GM12878 (cell line): ENCODE measurements at regions not wholly inside any gene's neighbourhood (a gene's known extent, or its start where the extent isn't known, plus 50 kb on each side); places are given as distances from the start of the nearest gene placed in this dataset.
A peak's percentile ranks its signal among the peaks of the same experiment; 100 is the strongest.

ENCODE experiments used
- ATF2 ChIP-seq: IDR thresholded peaks from 2 replicates; pipeline ENCODE4 v1.6.1; 2012; ENCODE audit warnings: low read length, inconsistent platforms
- CHD4 ChIP-seq: fragments of 200-600 bp; sonication (generic); IDR thresholded peaks from 2 replicates; pipeline ENCODE4 v1.6.1; 2016; ENCODE audit warnings: mild to moderate bottlenecking
- EGR1 ChIP-seq, 2 experiments: IDR thresholded peaks; 1 replicate in 1 of 2; 2 replicates in 1 of 2; pipeline ENCODE4 v1.6.1; 2011 to 2012; ENCODE audit warnings: low read depth in 2 of 2, low read length in 2 of 2, borderline replicate concordance in 1 of 2, mild to moderate bottlenecking in 1 of 2, moderate library complexity in 1 of 2
- EP300 ChIP-seq, 2 experiments: fragments of 150-350 bp in 1 of 2; IDR thresholded peaks; 2 replicates each; pipeline ENCODE4 v1.6.1; 2011 to 2012; ENCODE audit warnings: low read depth in 2 of 2, low read length in 2 of 2, borderline replicate concordance in 1 of 2, improper control_type of control experiment in 1 of 2, inconsistent platforms in 1 of 2; ENCODE audit not compliant: control insufficient read depth in 1 of 2
- ESRRA ChIP-seq: IDR thresholded peaks from 2 replicates; pipeline ENCODE4 v1.6.1; 2012; ENCODE audit warnings: mild to moderate bottlenecking, low read length, improper control_type of control experiment
- IRF3 ChIP-seq: fragments of 450-650 bp; IDR thresholded peaks from 2 replicates; pipeline ENCODE4 v1.6.1; 2014; ENCODE audit warnings: mild to moderate bottlenecking
- KAT2A ChIP-seq: conservative IDR thresholded peaks from 2 replicates; pipeline ENCODE4 v1.6.1; 2011; ENCODE audit warnings: low read depth, low read length; ENCODE audit not compliant: control insufficient read depth
- LARP7 ChIP-seq: fragments of 450-650 bp; IDR thresholded peaks from 2 replicates; pipeline ENCODE4 v1.6.1; 2017; ENCODE audit warnings: mild to moderate bottlenecking
- MTA3 ChIP-seq: IDR thresholded peaks from 2 replicates; pipeline ENCODE4 v1.6.1; 2012; ENCODE audit warnings: low read length, inconsistent platforms, borderline replicate concordance
- MYB ChIP-seq: fragments of 150-350 bp; IDR thresholded peaks from 2 replicates; pipeline ENCODE4 v1.6.1; 2014; ENCODE audit warnings: mild to moderate bottlenecking, low read depth, low read length, borderline replicate concordance
- PAX8 ChIP-seq: fragments of 450-650 bp; IDR thresholded peaks from 2 replicates; pipeline ENCODE4 v1.6.1; 2017; ENCODE audit warnings: mild to moderate bottlenecking, moderate library complexity
- RB1 ChIP-seq: fragments of 450-650 bp; formaldehyde crosslinking; IDR thresholded peaks from 2 replicates; pipeline ENCODE4 v1.6.1; 2017; ENCODE audit warnings: mild to moderate bottlenecking, borderline replicate concordance
- RCOR1 ChIP-seq: conservative IDR thresholded peaks from 2 replicates; pipeline ENCODE4 v1.6.1; 2012; ENCODE audit warnings: low read depth, low read length, improper control_type of control experiment
- SPI1 ChIP-seq: IDR thresholded peaks from 2 replicates; pipeline ENCODE4 v1.6.1; 2011; ENCODE audit warnings: low read depth, mild to moderate bottlenecking, low read length, moderate library complexity, borderline replicate concordance; ENCODE audit not compliant: insufficient read depth
- STAT3 ChIP-seq: IDR thresholded peaks from 2 replicates; pipeline ENCODE4 v1.6.1; 2011; ENCODE audit warnings: low read depth, low read length, improper control_type of control experiment
- YY1 ChIP-seq: IDR thresholded peaks from 2 replicates; pipeline ENCODE4 v1.6.1; 2011; ENCODE audit warnings: low read depth, mild to moderate bottlenecking, low read length
- ZNF207 ChIP-seq: fragments of 450-650 bp; IDR thresholded peaks from 2 replicates; pipeline ENCODE4 v1.6.1; 2014; ENCODE audit warnings: antibody characterized with exemption, mild to moderate bottlenecking, borderline replicate concordance
- ZNF217 ChIP-seq: fragments of 450-650 bp; IDR thresholded peaks from 2 replicates; pipeline ENCODE4 v1.6.1; 2017; ENCODE audit warnings: antibody characterized with exemption, mild to moderate bottlenecking
- ZNF622 ChIP-seq: fragments of 450-650 bp; IDR thresholded peaks from 2 replicates; pipeline ENCODE4 v1.6.1; 2017; ENCODE audit warnings: mild to moderate bottlenecking, inconsistent platforms
- ZSCAN29 ChIP-seq: fragments of 450-650 bp; IDR thresholded peaks from 2 replicates; pipeline ENCODE4 v1.6.1; 2017; ENCODE audit warnings: mild to moderate bottlenecking, moderate library complexity
- TF ChIP-seq, protein P1 (sequence below): fragments of 450-650 bp; formaldehyde crosslinking; IDR thresholded peaks from 2 replicates; pipeline ENCODE4 v1.5.0; 2022; ENCODE audit warnings: mild to moderate bottlenecking, missing genetic modification characterization
- TF ChIP-seq, protein P2 (sequence below): fragments of 450-650 bp; IDR thresholded peaks from 2 replicates; pipeline ENCODE4 v1.6.1; 2017; ENCODE audit warnings: antibody characterized with exemption, mild to moderate bottlenecking, moderate library complexity

GRCh38 chr6:26172608-26172968, 85.4 kb downstream of the HFE start (continued):
- TF ChIP-seq, protein P1, sequence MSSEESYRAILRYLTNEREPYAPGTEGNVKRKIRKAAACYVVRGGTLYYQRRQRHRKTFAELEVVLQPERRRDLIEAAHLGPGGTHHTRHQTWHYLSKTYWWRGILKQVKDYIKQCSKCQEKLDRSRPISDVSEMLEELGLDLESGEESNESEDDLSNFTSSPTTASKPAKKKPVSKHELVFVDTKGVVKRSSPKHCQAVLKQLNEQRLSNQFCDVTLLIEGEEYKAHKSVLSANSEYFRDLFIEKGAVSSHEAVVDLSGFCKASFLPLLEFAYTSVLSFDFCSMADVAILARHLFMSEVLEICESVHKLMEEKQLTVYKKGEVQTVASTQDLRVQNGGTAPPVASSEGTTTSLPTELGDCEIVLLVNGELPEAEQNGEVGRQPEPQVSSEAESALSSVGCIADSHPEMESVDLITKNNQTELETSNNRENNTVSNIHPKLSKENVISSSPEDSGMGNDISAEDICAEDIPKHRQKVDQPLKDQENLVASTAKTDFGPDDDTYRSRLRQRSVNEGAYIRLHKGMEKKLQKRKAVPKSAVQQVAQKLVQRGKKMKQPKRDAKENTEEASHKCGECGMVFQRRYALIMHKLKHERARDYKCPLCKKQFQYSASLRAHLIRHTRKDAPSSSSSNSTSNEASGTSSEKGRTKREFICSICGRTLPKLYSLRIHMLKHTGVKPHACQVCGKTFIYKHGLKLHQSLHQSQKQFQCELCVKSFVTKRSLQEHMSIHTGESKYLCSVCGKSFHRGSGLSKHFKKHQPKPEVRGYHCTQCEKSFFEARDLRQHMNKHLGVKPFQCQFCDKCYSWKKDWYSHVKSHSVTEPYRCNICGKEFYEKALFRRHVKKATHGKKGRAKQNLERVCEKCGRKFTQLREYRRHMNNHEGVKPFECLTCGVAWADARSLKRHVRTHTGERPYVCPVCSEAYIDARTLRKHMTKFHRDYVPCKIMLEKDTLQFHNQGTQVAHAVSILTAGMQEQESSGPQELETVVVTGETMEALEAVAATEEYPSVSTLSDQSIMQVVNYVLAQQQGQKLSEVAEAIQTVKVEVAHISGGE = no peak
- no peak for TF ChIP-seq ZNF217
- no peak for TF ChIP-seq ZSCAN29
- TF ChIP-seq KAT2A = no peak
- no peak; the same call in 1 of the 2 replicates for TF ChIP-seq PAX8
- no peak for TF ChIP-seq ZNF622
- TF ChIP-seq MTA3 = 0 out of 2 replicates have a peak, but pooled peaks have one; percentile 66
- no peak for TF ChIP-seq LARP7
- TF ChIP-seq MYB = no peak
- TF ChIP-seq, protein P2, sequence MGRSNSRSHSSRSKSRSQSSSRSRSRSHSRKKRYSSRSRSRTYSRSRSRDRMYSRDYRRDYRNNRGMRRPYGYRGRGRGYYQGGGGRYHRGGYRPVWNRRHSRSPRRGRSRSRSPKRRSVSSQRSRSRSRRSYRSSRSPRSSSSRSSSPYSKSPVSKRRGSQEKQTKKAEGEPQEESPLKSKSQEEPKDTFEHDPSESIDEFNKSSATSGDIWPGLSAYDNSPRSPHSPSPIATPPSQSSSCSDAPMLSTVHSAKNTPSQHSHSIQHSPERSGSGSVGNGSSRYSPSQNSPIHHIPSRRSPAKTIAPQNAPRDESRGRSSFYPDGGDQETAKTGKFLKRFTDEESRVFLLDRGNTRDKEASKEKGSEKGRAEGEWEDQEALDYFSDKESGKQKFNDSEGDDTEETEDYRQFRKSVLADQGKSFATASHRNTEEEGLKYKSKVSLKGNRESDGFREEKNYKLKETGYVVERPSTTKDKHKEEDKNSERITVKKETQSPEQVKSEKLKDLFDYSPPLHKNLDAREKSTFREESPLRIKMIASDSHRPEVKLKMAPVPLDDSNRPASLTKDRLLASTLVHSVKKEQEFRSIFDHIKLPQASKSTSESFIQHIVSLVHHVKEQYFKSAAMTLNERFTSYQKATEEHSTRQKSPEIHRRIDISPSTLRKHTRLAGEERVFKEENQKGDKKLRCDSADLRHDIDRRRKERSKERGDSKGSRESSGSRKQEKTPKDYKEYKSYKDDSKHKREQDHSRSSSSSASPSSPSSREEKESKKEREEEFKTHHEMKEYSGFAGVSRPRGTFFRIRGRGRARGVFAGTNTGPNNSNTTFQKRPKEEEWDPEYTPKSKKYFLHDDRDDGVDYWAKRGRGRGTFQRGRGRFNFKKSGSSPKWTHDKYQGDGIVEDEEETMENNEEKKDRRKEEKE = no peak
- no peak for TF ChIP-seq ZNF207
- TF ChIP-seq RB1 = no peak
- TF ChIP-seq RCOR1 = no peak
- TF ChIP-seq YY1 = peak; percentile 75
- TF ChIP-seq EGR1 (IDR thresholded peaks at IDR 0.05; ENCODE audit: borderline replicate concordance in 1 of 2, low read depth in 2 of 2, low read length in 2 of 2) = no peak
- TF ChIP-seq CHD4 = no peak
- TF ChIP-seq STAT3 = no peak
- no peak for TF ChIP-seq IRF3
- TF ChIP-seq ATF2 = peak; percentile 19; the same call in 1 of the 2 replicates
- no peak for TF ChIP-seq EP300 (IDR thresholded peaks at IDR 0.05; ENCODE audit: borderline replicate concordance in 1 of 2, control insufficient read depth in 1 of 2, low read depth in 2 of 2, low read length in 2 of 2)
- peak; percentile 71; the same call in 1 of the 2 replicates for TF ChIP-seq SPI1
- TF ChIP-seq ESRRA = no peak
